SK-N-MC (cell line): ENCODE measurements at regions not wholly inside any gene's neighbourhood (a gene's known extent, or its start where the extent isn't known, plus 50 kb on each side); places are given as distances from the start of the nearest gene placed in this dataset.

Experiments used
- DNase-seq: peaks from one replicate; pipeline ENCODE4 v3.0.0-alpha.2; 2011; ENCODE audit warnings: low read depth, low spot score
- H3K27ac ChIP-seq: fragments of 200-600 bp; sonication (generic); 2 replicates; pipeline ENCODE4 v1.5.1; 2016; ENCODE audit warnings: mixed run types
- H3K36me3 ChIP-seq: fragments of 200-600 bp; sonication (generic); 2 replicates; pipeline ENCODE4 v1.6.1; 2017; ENCODE audit warnings: antibody characterized with exemption, low read length, mixed read lengths; ENCODE audit not compliant: insufficient read depth
- H3K4me3 ChIP-seq: fragments of 200-600 bp; sonication (generic); 2 replicates; pipeline ENCODE4 v1.5.1; 2016
- H3K9ac ChIP-seq: fragments of 200-600 bp; sonication (generic); 2 replicates; pipeline ENCODE4 v1.8.0; 2017; ENCODE audit warnings: mixed run types, mixed read lengths; ENCODE audit not compliant: insufficient read length
- H3K9me3 ChIP-seq: fragments of 200-600 bp; sonication (generic); 2 replicates; pipeline ENCODE4 v1.6.1; 2017; ENCODE audit warnings: low read depth, mild to moderate bottlenecking, antibody characterized with exemption, low read length, moderate library complexity, mixed read lengths
- EZH2 ChIP-seq: fragments of 200-600 bp; sonication (generic); IDR thresholded peaks from one replicate; pipeline ENCODE4 v1.6.1; 2017; ENCODE audit warnings: antibody characterized with exemption
- FOXP2 ChIP-seq: optimal IDR thresholded peaks from 2 replicates; pipeline ENCODE3; 2011; ENCODE audit warnings: mild to moderate bottlenecking, moderate library complexity; ENCODE audit not compliant: insufficient read depth; ENCODE audit errors: extremely low read length, control extremely low read depth
- POLR2AphosphoS5 ChIP-seq: IDR thresholded peaks from 2 replicates; pipeline ENCODE4 v1.6.1; 2012; ENCODE audit warnings: mild to moderate bottlenecking, low read depth, low read length, borderline replicate concordance

- Histone ChIP-seq H3K9ac (no peak overlapping the region), H3K36me3 (no peaks in the 10 kb centered on the region), H3K27ac (no peak overlapping the region), H3K4me3 (no peak overlapping the region), H3K9me3 (no peaks in the 10 kb centered on the region)
- no peak for DNase-seq
- TF ChIP-seq FOXP2 (no peak), POLR2AphosphoS5 (no peak), EZH2 (no peak)
These were observed 181.9 kb downstream of the HAO1 start for GRCh38 chr20:7758406-7758805.

DNA sequence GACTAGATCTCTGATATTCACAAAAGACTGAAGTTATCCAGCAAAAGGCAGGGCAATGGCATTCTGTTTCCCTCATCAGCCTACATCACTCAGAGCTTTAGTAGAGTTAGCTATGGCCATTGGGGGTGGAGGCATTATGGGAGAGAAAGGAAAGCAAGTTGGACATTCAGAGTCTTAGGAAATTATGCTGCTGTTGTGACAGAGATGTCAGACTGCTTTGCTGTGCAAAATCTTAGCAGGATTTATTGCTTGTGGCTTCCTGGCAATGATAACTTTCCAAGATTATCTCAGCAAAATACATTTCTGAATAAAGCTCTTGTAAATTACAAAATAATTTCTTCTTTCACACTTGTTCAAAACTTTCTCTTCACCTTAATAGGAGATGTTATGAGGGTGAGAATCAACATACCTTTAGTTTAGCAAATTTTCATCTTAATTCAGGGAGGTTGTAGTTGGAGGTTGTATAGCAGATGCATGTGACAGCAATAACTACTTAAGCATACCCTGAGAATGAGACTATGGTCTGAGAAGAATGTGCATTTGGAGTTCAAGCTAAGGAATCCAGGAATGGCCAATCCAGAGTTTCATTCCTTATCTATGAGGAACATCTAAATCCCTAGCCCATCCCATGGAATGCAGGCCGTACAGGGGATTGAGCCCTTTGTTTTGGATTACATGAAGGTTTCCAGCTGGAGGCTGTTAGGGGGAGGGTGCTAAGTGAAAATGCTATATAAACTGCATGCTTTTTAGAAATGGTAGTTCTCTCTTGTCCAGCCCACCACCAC, 179.8 kb downstream of the HAO1 start:
- DNase-seq, result no peak
- no peak overlapping the region for H3K27ac ChIP-seq
- TF ChIP-seq FOXP2, result no peak
- TF ChIP-seq EZH2, result no peak
- TF ChIP-seq POLR2AphosphoS5, result no peak
- H3K36me3 ChIP-seq, result no peaks in the 10 kb centered on the region
- no peak overlapping the region for H3K9ac ChIP-seq
- no peak overlapping the region for H3K4me3 ChIP-seq
- H3K9me3 ChIP-seq, result no peaks in the 10 kb centered on the region

- no peak overlapping the region for H3K9ac ChIP-seq
- H3K9me3 ChIP-seq, result no peaks in the 10 kb centered on the region
- TF ChIP-seq FOXP2 (no peak), POLR2AphosphoS5 (no peak), EZH2 (no peak)
- H3K27ac ChIP-seq, result no peak overlapping the region
- no peaks in the 10 kb centered on the region for H3K36me3 ChIP-seq
- DNase-seq, result no peak
- H3K4me3 ChIP-seq, result no peak overlapping the region
These were observed 175.0 kb downstream of the HAO1 start for GRCh38 chr20:7765221-7765620.

GRCh38 chr20:7770046-7770445, 170.2 kb downstream of the HAO1 start:
- Histone ChIP-seq H3K36me3 (no peaks in the 10 kb centered on the region), H3K9me3 (no peaks in the 10 kb centered on the region), H3K9ac (no peak overlapping the region), H3K4me3 (no peak overlapping the region), H3K27ac (no peak overlapping the region)
- DNase-seq, result no peak
- TF ChIP-seq EZH2 (no peak), POLR2AphosphoS5 (no peak), FOXP2 (no peak)

GRCh38 chr20:7770578-7770977, 169.7 kb downstream of the HAO1 start:
- Histone ChIP-seq H3K27ac (no peak overlapping the region), H3K36me3 (no peaks in the 10 kb centered on the region), H3K4me3 (no peak overlapping the region), H3K9ac (no peak overlapping the region), H3K9me3 (no peaks in the 10 kb centered on the region)
- TF ChIP-seq FOXP2 (no peak), POLR2AphosphoS5 (no peak)
- no peak for DNase-seq

- Histone ChIP-seq H3K4me3 (no peak overlapping the region), H3K9ac (no peak overlapping the region), H3K36me3 (no peaks in the 10 kb centered on the region), H3K27ac (no peak overlapping the region), H3K9me3 (no peaks in the 10 kb centered on the region)
- TF ChIP-seq FOXP2 (no peak), POLR2AphosphoS5 (no peak), EZH2 (no peak)
- DNase-seq, result no peak
These were observed 167.9 kb downstream of the HAO1 start for GRCh38 chr20:7772371-7772770.

GRCh38 chr20:7773511-7773910, 166.7 kb downstream of the HAO1 start:
- Histone ChIP-seq H3K9ac (no peak overlapping the region), H3K27ac (no peak overlapping the region), H3K4me3 (no peak overlapping the region), H3K9me3 (no peaks in the 10 kb centered on the region), H3K36me3 (no peaks in the 10 kb centered on the region)
- no peak for TF ChIP-seq POLR2AphosphoS5
- no peak for TF ChIP-seq FOXP2
- no peak for TF ChIP-seq EZH2
- no peak for DNase-seq

- no peak for TF ChIP-seq FOXP2
- TF ChIP-seq EZH2, result no peak
- TF ChIP-seq POLR2AphosphoS5, result no peak
- H3K36me3 ChIP-seq, result no peaks in the 10 kb centered on the region
- no peak overlapping the region for H3K27ac ChIP-seq
- H3K9ac ChIP-seq, result no peak overlapping the region
- DNase-seq, result no peak
- no peak overlapping the region for H3K4me3 ChIP-seq
- H3K9me3 ChIP-seq, result no peaks in the 10 kb centered on the region
These were observed 165.2 kb downstream of the HAO1 start for GRCh38 chr20:7775072-7775471.

GRCh38 chr20:7776148-7776547, 164.1 kb downstream of the HAO1 start:
- no peak overlapping the region for H3K9ac ChIP-seq
- no peak overlapping the region for H3K27ac ChIP-seq
- TF ChIP-seq EZH2 (no peak), FOXP2 (no peak), POLR2AphosphoS5 (no peak)
- H3K36me3 ChIP-seq, result no peaks in the 10 kb centered on the region
- no peaks in the 10 kb centered on the region for H3K9me3 ChIP-seq
- H3K4me3 ChIP-seq, result no peak overlapping the region
- DNase-seq, result no peak
